NT2/D1 (cell line): ENCODE measurements at regions not wholly inside any gene's neighbourhood (a gene's known extent, or its start where the extent isn't known, plus 50 kb on each side); places are given as distances from the start of the nearest gene placed in this dataset.

Experiments
- YY1 ChIP-seq: IDR thresholded peaks from 2 replicates; pipeline ENCODE4 v1.6.1; 2011; ENCODE audit not compliant: insufficient read length, insufficient read depth
- ZNF274 ChIP-seq: IDR thresholded peaks from 2 replicates; pipeline ENCODE4 v1.6.1; 2011; ENCODE audit warnings: mild to moderate bottlenecking, low read depth, low read length

DNA sequence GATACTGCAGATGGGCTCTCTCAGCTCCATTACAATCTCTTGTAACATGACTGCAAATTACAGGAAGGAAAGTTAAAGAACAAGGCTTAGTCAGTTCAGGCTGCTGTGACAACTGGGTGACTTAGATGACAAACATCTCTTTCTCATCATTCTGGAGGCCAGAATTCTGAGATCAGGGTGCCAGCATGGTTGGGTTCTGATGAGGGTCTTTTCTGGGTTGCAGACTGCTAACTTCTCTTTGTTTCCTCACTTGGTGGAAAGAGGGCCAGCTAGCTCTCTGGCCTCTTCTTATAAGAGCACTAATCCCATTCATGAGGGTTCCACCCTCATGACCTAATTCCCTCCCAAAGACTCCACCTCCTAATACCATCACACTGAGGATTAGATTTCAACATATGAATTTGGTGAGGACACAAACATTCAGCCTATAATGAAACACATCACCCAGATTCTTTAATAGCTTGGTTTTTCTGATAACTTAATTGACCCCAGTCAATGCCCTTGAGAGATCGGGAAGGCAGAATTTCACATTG, 73.6 kb upstream of the MAMDC2 start:
- TF ChIP-seq ZNF274 (no peak), YY1 (no peak)
